Ovary (tissue), 3 donors: ENCODE measurements at regions not wholly inside any gene's neighbourhood (a gene's known extent, or its start where the extent isn't known, plus 50 kb on each side); places are given as distances from the start of the nearest gene placed in this dataset.

Experiments used
- POLR2A ChIP-seq: fragments of 450-650 bp; IDR thresholded peaks from one replicate; pipeline ENCODE4 v1.6.1; 2017; ENCODE audit warnings: antibody characterized with exemption, mild to moderate bottlenecking, moderate library complexity
- TF ChIP-seq, protein P1 (sequence below), 3 donors: fragments of 450-650 bp in 2 of 3; fragments of 200-600 bp in 1 of 3; IDR thresholded peaks; one replicate each; pipeline versions ENCODE4 v1.5.1 to v1.8.0; 2016 to 2022; ENCODE audit warnings: antibody characterized with exemption in 3 of 3, mild to moderate bottlenecking in 1 of 3
- donor health status: DM: no; HTN: no; CAD: no.

- TF ChIP-seq, protein P1, sequence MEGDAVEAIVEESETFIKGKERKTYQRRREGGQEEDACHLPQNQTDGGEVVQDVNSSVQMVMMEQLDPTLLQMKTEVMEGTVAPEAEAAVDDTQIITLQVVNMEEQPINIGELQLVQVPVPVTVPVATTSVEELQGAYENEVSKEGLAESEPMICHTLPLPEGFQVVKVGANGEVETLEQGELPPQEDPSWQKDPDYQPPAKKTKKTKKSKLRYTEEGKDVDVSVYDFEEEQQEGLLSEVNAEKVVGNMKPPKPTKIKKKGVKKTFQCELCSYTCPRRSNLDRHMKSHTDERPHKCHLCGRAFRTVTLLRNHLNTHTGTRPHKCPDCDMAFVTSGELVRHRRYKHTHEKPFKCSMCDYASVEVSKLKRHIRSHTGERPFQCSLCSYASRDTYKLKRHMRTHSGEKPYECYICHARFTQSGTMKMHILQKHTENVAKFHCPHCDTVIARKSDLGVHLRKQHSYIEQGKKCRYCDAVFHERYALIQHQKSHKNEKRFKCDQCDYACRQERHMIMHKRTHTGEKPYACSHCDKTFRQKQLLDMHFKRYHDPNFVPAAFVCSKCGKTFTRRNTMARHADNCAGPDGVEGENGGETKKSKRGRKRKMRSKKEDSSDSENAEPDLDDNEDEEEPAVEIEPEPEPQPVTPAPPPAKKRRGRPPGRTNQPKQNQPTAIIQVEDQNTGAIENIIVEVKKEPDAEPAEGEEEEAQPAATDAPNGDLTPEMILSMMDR (IDR thresholded peaks at IDR 0.05) = no peak
- no peak for TF ChIP-seq POLR2A
Measured at GRCh38 chr2:12577091-12577490, 139.6 kb upstream of the TRIB2 start.
